ENCODE measurements at regions not wholly inside any gene's neighbourhood (a gene's known extent, or its start where the extent isn't known, plus 50 kb on each side); places are given as distances from the start of the nearest gene placed in this dataset.

DNA sequence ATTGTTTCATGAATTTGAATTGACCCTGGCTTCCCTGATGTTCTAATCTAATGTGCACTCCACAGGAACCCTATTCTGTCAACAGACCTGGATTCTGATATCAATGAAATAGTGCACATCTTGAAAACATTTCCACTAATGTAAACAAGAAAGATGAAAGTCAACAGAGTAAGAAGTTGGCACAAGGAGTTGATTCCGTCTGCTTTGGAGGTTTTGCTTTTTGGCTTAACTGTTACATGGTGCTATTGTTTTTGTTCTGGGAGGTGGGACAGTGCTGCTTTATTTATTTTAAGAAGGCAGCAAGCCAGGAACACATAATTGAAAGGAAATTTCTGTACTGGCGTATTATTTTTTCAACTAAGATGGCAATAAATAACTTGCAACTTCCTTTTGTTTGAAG is 73.3 kb downstream of the LEPR start:
- TF ChIP-seq, protein P1, sequence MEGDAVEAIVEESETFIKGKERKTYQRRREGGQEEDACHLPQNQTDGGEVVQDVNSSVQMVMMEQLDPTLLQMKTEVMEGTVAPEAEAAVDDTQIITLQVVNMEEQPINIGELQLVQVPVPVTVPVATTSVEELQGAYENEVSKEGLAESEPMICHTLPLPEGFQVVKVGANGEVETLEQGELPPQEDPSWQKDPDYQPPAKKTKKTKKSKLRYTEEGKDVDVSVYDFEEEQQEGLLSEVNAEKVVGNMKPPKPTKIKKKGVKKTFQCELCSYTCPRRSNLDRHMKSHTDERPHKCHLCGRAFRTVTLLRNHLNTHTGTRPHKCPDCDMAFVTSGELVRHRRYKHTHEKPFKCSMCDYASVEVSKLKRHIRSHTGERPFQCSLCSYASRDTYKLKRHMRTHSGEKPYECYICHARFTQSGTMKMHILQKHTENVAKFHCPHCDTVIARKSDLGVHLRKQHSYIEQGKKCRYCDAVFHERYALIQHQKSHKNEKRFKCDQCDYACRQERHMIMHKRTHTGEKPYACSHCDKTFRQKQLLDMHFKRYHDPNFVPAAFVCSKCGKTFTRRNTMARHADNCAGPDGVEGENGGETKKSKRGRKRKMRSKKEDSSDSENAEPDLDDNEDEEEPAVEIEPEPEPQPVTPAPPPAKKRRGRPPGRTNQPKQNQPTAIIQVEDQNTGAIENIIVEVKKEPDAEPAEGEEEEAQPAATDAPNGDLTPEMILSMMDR (IDR thresholded peaks at IDR 0.05; ENCODE audit: insufficient read depth, low read length), result no peak
- no peak for TF ChIP-seq GABPA (IDR thresholded peaks at IDR 0.05; ENCODE audit: low read depth)
- TF ChIP-seq, protein P2, sequence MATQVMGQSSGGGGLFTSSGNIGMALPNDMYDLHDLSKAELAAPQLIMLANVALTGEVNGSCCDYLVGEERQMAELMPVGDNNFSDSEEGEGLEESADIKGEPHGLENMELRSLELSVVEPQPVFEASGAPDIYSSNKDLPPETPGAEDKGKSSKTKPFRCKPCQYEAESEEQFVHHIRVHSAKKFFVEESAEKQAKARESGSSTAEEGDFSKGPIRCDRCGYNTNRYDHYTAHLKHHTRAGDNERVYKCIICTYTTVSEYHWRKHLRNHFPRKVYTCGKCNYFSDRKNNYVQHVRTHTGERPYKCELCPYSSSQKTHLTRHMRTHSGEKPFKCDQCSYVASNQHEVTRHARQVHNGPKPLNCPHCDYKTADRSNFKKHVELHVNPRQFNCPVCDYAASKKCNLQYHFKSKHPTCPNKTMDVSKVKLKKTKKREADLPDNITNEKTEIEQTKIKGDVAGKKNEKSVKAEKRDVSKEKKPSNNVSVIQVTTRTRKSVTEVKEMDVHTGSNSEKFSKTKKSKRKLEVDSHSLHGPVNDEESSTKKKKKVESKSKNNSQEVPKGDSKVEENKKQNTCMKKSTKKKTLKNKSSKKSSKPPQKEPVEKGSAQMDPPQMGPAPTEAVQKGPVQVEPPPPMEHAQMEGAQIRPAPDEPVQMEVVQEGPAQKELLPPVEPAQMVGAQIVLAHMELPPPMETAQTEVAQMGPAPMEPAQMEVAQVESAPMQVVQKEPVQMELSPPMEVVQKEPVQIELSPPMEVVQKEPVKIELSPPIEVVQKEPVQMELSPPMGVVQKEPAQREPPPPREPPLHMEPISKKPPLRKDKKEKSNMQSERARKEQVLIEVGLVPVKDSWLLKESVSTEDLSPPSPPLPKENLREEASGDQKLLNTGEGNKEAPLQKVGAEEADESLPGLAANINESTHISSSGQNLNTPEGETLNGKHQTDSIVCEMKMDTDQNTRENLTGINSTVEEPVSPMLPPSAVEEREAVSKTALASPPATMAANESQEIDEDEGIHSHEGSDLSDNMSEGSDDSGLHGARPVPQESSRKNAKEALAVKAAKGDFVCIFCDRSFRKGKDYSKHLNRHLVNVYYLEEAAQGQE (IDR thresholded peaks at IDR 0.05; ENCODE audit: insufficient replicate concordance, low read depth), result no peak

Data from HL-60 (cell line).